ENCODE measurements at regions not wholly inside any gene's neighbourhood (a gene's known extent, or its start where the extent isn't known, plus 50 kb on each side); places are given as distances from the start of the nearest gene placed in this dataset.

DNA sequence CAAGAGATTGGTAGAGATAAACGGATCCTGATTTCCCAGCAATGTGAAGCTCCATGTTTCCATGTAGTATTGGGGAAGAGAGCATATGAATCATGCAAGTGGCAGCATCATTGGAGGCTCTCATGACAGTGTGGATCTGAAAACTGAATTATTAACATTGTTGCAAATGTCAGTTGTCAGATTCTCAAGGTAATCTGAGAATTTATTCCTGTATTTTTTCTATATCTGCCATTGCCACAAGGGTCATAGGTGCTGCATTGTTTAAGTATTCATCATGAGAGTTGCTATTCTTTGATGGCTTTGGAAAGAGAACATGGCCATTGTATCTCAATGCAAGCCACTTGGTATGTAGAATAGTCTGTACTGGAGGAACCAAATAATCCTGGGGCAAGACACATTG is 1217.0 kb upstream of the ZEB2 start:
- Histone ChIP-seq H3K4me1 (no peaks in the 10 kb centered on the region), H3K9me3 (no peaks in the 10 kb centered on the region), H3K4me3 (no peak overlapping the region), H3K27me3 (no peaks in the 10 kb centered on the region), H3K27ac (no peak overlapping the region), H3K36me3 (no peaks in the 10 kb centered on the region)
- TF ChIP-seq POLR2AphosphoS5 (IDR thresholded peaks at IDR 0.05): no peak
- no peak for TF ChIP-seq POLR2A (IDR thresholded peaks at IDR 0.05)
- TF ChIP-seq, protein P1, sequence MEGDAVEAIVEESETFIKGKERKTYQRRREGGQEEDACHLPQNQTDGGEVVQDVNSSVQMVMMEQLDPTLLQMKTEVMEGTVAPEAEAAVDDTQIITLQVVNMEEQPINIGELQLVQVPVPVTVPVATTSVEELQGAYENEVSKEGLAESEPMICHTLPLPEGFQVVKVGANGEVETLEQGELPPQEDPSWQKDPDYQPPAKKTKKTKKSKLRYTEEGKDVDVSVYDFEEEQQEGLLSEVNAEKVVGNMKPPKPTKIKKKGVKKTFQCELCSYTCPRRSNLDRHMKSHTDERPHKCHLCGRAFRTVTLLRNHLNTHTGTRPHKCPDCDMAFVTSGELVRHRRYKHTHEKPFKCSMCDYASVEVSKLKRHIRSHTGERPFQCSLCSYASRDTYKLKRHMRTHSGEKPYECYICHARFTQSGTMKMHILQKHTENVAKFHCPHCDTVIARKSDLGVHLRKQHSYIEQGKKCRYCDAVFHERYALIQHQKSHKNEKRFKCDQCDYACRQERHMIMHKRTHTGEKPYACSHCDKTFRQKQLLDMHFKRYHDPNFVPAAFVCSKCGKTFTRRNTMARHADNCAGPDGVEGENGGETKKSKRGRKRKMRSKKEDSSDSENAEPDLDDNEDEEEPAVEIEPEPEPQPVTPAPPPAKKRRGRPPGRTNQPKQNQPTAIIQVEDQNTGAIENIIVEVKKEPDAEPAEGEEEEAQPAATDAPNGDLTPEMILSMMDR (IDR thresholded peaks at IDR 0.05): no peak
- no peak for DNase-seq (ENCODE audit: low spot score in 2 of 2)
- intact Hi-C loops (cut with DNase I; ENCODE audit: low total_unique reads): no loop called here

DNA sequence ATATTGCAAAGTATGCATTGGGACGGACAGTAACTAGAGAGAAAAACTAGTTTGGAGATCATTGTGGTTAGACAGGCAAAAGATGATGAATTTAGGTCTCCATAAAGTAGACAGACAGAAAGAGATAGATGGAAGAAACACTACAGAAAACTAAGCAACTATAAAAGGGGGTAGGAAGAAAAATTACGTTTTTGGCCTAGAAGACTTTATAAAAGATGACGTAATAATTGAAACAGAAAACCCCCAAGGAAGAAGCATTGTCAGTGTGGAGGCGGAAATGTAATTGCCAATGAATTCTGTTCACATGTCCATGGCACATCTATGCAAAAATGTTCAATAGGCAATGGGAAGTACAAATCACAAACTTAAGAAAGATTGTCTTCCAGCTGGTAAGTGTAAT is 1211.5 kb upstream of the ZEB2 start:
- Histone ChIP-seq H3K27ac (no peak overlapping the region), H3K4me3 (no peak overlapping the region), H3K27me3 (no peaks in the 10 kb centered on the region), H3K9me3 (no peaks in the 10 kb centered on the region), H3K36me3 (no peaks in the 10 kb centered on the region), H3K4me1 (no peaks in the 10 kb centered on the region)
- TF ChIP-seq, protein P1 (IDR thresholded peaks at IDR 0.05): no peak
- no peak for TF ChIP-seq POLR2AphosphoS5 (IDR thresholded peaks at IDR 0.05)
- TF ChIP-seq POLR2A (IDR thresholded peaks at IDR 0.05): no peak
- DNase-seq (ENCODE audit: low spot score in 2 of 2): no peak
- intact Hi-C loops (cut with DNase I; ENCODE audit: low total_unique reads): no loop called here

DNA sequence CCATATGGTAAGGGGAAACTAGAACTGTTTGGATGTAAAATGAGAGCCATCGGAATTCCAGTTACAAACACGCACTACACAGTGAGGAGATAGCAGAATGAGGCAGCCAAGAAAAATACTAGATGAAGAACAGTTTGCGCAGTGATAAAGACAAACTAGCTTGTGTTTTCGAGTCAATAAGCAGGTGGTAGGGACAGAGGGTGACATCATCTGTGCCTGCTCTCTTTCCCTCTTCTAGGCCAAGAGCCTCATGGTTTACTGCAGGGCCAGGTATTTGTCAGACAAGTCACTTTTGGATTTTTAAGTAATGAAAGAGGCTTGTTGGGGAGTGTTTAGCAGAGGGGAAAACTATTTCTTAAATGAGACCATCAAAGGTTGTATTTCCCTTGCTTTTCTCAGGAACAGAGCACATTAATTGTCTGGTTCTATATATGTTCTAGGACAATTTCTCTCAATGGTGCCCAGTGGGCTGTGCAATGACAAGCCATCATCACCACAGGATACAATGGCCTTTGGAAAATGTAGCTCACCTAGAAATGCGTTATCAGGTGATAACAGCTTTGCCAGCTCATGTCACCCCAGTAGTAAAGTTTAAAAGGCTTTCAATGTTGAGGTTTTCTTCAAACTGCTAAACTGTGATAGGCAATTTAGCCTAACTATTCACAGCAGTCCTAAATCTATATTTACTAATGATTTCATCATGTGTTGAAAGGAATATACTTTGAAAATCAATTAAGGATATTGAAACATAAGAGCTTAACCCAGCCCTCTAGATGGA is 1210.3 kb upstream of the ZEB2 start:
- Histone ChIP-seq H3K4me1 (no peaks in the 10 kb centered on the region), H3K4me3 (no peak overlapping the region), H3K36me3 (no peaks in the 10 kb centered on the region), H3K27ac (no peak overlapping the region), H3K27me3 (no peaks in the 10 kb centered on the region), H3K9me3 (no peaks in the 10 kb centered on the region)
- intact Hi-C loops (cut with DNase I; ENCODE audit: low total_unique reads): no loop called here
- no peak for DNase-seq (ENCODE audit: low spot score in 2 of 2)
- TF ChIP-seq, protein P1 (IDR thresholded peaks at IDR 0.05): no peak
- TF ChIP-seq POLR2A (IDR thresholded peaks at IDR 0.05) (no peak), POLR2AphosphoS5 (IDR thresholded peaks at IDR 0.05) (no peak)

DNA sequence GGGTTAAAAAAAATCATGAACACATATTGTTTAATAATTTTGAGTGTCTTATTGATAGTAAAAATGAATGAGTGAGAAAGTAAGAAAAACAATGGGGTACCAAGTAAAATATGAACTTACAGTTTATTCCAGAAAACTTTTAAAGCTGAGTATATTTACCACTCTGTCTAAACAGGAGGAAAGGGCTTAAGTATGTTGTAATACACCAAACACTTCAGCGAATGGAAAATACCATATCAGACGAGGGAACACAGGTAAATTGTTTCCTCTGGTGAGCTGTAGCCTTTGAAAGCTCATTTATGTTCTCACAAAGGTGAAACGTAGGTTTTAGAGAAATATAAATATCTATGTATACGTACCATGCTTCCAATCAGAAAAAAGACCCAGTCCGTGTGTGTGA is 1209.6 kb upstream of the ZEB2 start:
- intact Hi-C loops (cut with DNase I; ENCODE audit: low total_unique reads): no loop called here
- H3K4me1 ChIP-seq: no peaks in the 10 kb centered on the region

DNA sequence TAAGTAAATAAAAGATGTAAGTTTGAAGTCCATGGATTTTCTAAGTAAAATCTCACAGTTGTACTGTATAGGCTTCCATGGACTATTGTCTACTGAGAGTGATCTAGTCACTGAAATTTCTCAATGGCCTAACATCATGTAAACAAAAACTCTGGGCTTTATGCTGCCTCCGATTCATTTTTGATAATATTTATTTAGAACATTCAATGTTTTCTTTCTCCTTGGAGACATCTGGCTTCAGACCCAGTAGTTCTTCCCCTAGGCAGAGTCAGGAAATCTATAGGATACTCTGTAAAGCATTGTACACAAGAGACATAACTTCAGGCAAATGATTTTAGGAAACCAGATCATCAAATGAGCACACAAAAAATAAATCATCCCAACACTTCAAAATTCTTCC is 1208.6 kb upstream of the ZEB2 start:
- no peak for TF ChIP-seq POLR2A (IDR thresholded peaks at IDR 0.05)
- TF ChIP-seq, protein P1 (IDR thresholded peaks at IDR 0.05): no peak
- Histone ChIP-seq H3K27ac (no peak overlapping the region), H3K9me3 (no peaks in the 10 kb centered on the region), H3K27me3 (no peaks in the 10 kb centered on the region), H3K36me3 (no peaks in the 10 kb centered on the region), H3K4me3 (no peak overlapping the region), H3K4me1 (no peaks in the 10 kb centered on the region)
- intact Hi-C loops (cut with DNase I; ENCODE audit: low total_unique reads): no loop called here
- DNase-seq (ENCODE audit: low spot score in 2 of 2): no peak

More for the DNA sequence above, 1209.6 kb upstream of the ZEB2 start:
- H3K27me3 ChIP-seq: no peaks in the 10 kb centered on the region
- no peaks in the 10 kb centered on the region for H3K36me3 ChIP-seq
- H3K9me3 ChIP-seq: no peaks in the 10 kb centered on the region
- TF ChIP-seq, protein P1 (IDR thresholded peaks at IDR 0.05): no peak
- no peak for TF ChIP-seq POLR2A (IDR thresholded peaks at IDR 0.05)
- no peak for TF ChIP-seq POLR2AphosphoS5 (IDR thresholded peaks at IDR 0.05)
- no peak overlapping the region for H3K27ac ChIP-seq
- no peak for DNase-seq (ENCODE audit: low spot score in 2 of 2)
- no peak overlapping the region for H3K4me3 ChIP-seq
